IMR-90 (cell line): ENCODE measurements at regions not wholly inside any gene's neighbourhood (a gene's known extent, or its start where the extent isn't known, plus 50 kb on each side); places are given as distances from the start of the nearest gene placed in this dataset.

ENCODE experiments used
- ATAC-seq: fragments of 200-7000 bp; cut with Tn5 transposase; 2 replicates; pipeline ENCODE4 v1.9.1; 2020; ENCODE audit warnings: low read depth, mild to moderate bottlenecking, moderate library complexity
- BruUV-seq: library from RNA; stranded (reverse); fragments of 400-500 nt; replicated peaks from 2 replicates; lab custom pipeline; 2021; lab: Mats Ljungman, UMichigan
- CTCF ChIA-PET: fragments of 300-600 bp; formaldehyde crosslinking; extraction: SDS; loops from one replicate; lab custom pipeline; 2021; ENCODE audit warnings: antibody characterized with exemption; lab: Yijun Ruan, JAX
- POLR2A ChIA-PET: fragments of 300-600 bp; sonication (Branson Sonifier 250); formaldehyde crosslinking; loops from one replicate; lab custom pipeline; 2022; ENCODE audit warnings: antibody characterized with exemption; ENCODE audit not compliant: unreplicated experiment; lab: Charles Lee
- DNase-seq: peaks from one replicate; pipeline ENCODE4 v3.0.0; 2013
- H2AFZ ChIP-seq: replicated peaks from 2 replicates; pipeline ENCODE3; 2013; ENCODE audit warnings: low read length, mild to moderate bottlenecking; ENCODE audit not compliant: poor library complexity
- H2AK5ac ChIP-seq: 2 replicates; pipeline ENCODE4 v1.6.1; 2013; ENCODE audit warnings: low read depth, low read length, inconsistent platforms
- H2AK9ac ChIP-seq: replicated peaks from 2 replicates; pipeline ENCODE3; 2013; ENCODE audit warnings: mild to moderate bottlenecking, low read depth, low read length, moderate library complexity; ENCODE audit not compliant: poor library complexity
- H2BK120ac ChIP-seq: 2 replicates; pipeline ENCODE4 v1.6.1; 2013; ENCODE audit warnings: low read depth, low read length, inconsistent platforms
- H2BK15ac ChIP-seq: 3 replicates; pipeline ENCODE4 v1.6.1; 2013; ENCODE audit warnings: low read depth, low read length, inconsistent platforms
- H2BK20ac ChIP-seq: 2 replicates; pipeline ENCODE4 v1.6.1; 2013; ENCODE audit warnings: low read depth, mild to moderate bottlenecking, inconsistent platforms, low read length, moderate library complexity
- H2BK5ac ChIP-seq: 2 replicates; pipeline ENCODE4 v1.6.1; 2013; ENCODE audit warnings: mild to moderate bottlenecking, low read depth, low read length, inconsistent platforms; ENCODE audit not compliant: poor library complexity, severe bottlenecking
- H3K14ac ChIP-seq: replicated peaks from 2 replicates; pipeline ENCODE4 v1.6.1; 2013; ENCODE audit warnings: low read depth, low read length, inconsistent platforms
- H3K18ac ChIP-seq: 2 replicates; pipeline ENCODE4 v1.6.1; 2013; ENCODE audit warnings: low read depth, low read length, control low read depth
- H3K23ac ChIP-seq: 2 replicates; pipeline ENCODE4 v1.6.1; 2013; ENCODE audit warnings: low read depth, low read length, inconsistent platforms
- H3K27ac ChIP-seq: 2 replicates; pipeline ENCODE4 v1.5.1; 2013; ENCODE audit warnings: mild to moderate bottlenecking, control low read depth, low read length; ENCODE audit not compliant: insufficient read depth
- H3K27me3 ChIP-seq: 2 replicates; pipeline ENCODE4 v1.6.1; 2013; ENCODE audit warnings: low read length; ENCODE audit not compliant: control insufficient read depth, insufficient read depth
- H3K36me3 ChIP-seq: 2 replicates; pipeline ENCODE4 v1.6.1; 2013; ENCODE audit warnings: low read length, mixed read lengths; ENCODE audit not compliant: control insufficient read depth, insufficient read depth
- H3K4ac ChIP-seq: 2 replicates; pipeline ENCODE4 v1.6.1; 2013; ENCODE audit warnings: low read depth, low read length, inconsistent platforms
- H3K4me1 ChIP-seq: 2 replicates; pipeline ENCODE4 v1.6.1; 2013; ENCODE audit warnings: low read length, mixed read lengths; ENCODE audit not compliant: control insufficient read depth, insufficient read depth
- H3K4me2 ChIP-seq: 2 replicates; pipeline ENCODE4 v1.6.1; 2013; ENCODE audit warnings: low read depth, mild to moderate bottlenecking, control low read depth, low read length, moderate library complexity
- H3K4me3 ChIP-seq: 2 replicates; pipeline ENCODE4 v1.5.1; 2013; ENCODE audit warnings: low read depth, mild to moderate bottlenecking, control low read depth, low read length, moderate library complexity; ENCODE audit not compliant: insufficient read depth
- H3K56ac ChIP-seq: 2 replicates; pipeline ENCODE4 v1.6.1; 2013; ENCODE audit warnings: low read length, inconsistent platforms; ENCODE audit not compliant: insufficient read depth; ENCODE audit errors: extremely low read depth
- H3K79me1 ChIP-seq, 2 experiments: 2 replicates each; pipeline ENCODE4 v1.6.1; 2013; ENCODE audit warnings: low read length in 2 of 2, inconsistent platforms in 1 of 2, low read depth in 1 of 2
- H3K9ac ChIP-seq: 2 replicates; pipeline ENCODE4 v1.6.1; 2013; ENCODE audit warnings: low read depth, low read length, control low read depth
- H3K9me1 ChIP-seq: 2 replicates; pipeline ENCODE4 v1.6.1; 2013; ENCODE audit warnings: low read length, inconsistent platforms; ENCODE audit not compliant: insufficient read depth
- H3K9me3 ChIP-seq: 2 replicates; pipeline ENCODE4 v1.6.1; 2013; ENCODE audit warnings: low read length; ENCODE audit not compliant: control insufficient read depth, insufficient read depth
- H4K20me1 ChIP-seq: 2 replicates; pipeline ENCODE4 v1.6.1; 2013; ENCODE audit warnings: low read length, inconsistent platforms; ENCODE audit not compliant: insufficient read depth
- H4K5ac ChIP-seq: 2 replicates; pipeline ENCODE4 v1.6.1; 2013; ENCODE audit warnings: mild to moderate bottlenecking, low read depth, low read length, control low read depth
- H4K8ac ChIP-seq, 2 experiments: 2 replicates each; pipeline ENCODE4 v1.6.1; 2013; ENCODE audit warnings: low read depth in 2 of 2, low read length in 2 of 2, control low read depth in 1 of 2, inconsistent platforms in 1 of 2
- H4K91ac ChIP-seq: 2 replicates; pipeline ENCODE4 v1.6.1; 2013; ENCODE audit warnings: low read depth, low read length, inconsistent platforms; ENCODE audit not compliant: insufficient read depth
- BHLHE40 ChIP-seq: fragments of 150-350 bp; IDR thresholded peaks from 2 replicates; pipeline ENCODE4 v1.6.1; 2016; ENCODE audit warnings: mild to moderate bottlenecking, low read depth, low read length
- CEBPB ChIP-seq: IDR thresholded peaks from 2 replicates; pipeline ENCODE4 v1.6.1; 2012; ENCODE audit warnings: low read depth, low read length, improper control_type of control experiment
- CHD1 ChIP-seq: IDR thresholded peaks from 2 replicates; pipeline ENCODE4 v1.6.1; 2012; ENCODE audit warnings: low read depth, low read length, improper control_type of control experiment
- FOS ChIP-seq: fragments of 150-350 bp; IDR thresholded peaks from 2 replicates; pipeline ENCODE4 v1.6.1; 2016; ENCODE audit warnings: low read depth, low read length
- MAFK ChIP-seq: IDR thresholded peaks from 2 replicates; pipeline ENCODE4 v1.6.1; 2012; ENCODE audit warnings: low read depth, low read length, improper control_type of control experiment
- MAZ ChIP-seq: IDR thresholded peaks from 2 replicates; pipeline ENCODE4 v1.6.1; 2012; ENCODE audit warnings: low read depth, mild to moderate bottlenecking, low read length, improper control_type of control experiment, moderate library complexity, borderline replicate concordance
- MXI1 ChIP-seq: IDR thresholded peaks from 2 replicates; pipeline ENCODE4 v1.6.1; 2012; ENCODE audit warnings: low read depth, mild to moderate bottlenecking, low read length, moderate library complexity, borderline replicate concordance
- NFE2L2 ChIP-seq: fragments of 150-350 bp; IDR thresholded peaks from 2 replicates; pipeline ENCODE4 v1.6.1; 2016; ENCODE audit warnings: low read depth, mild to moderate bottlenecking, low read length
- POLR2A ChIP-seq: IDR thresholded peaks from 2 replicates; pipeline ENCODE4 v1.6.1; 2012; ENCODE audit warnings: mild to moderate bottlenecking, low read depth, low read length
- RAD21 ChIP-seq: IDR thresholded peaks from 2 replicates; pipeline ENCODE4 v1.6.1; 2012; ENCODE audit warnings: low read length, improper control_type of control experiment
- RCOR1 ChIP-seq: IDR thresholded peaks from 2 replicates; pipeline ENCODE4 v1.6.1; 2012; ENCODE audit warnings: mild to moderate bottlenecking, low read length, improper control_type of control experiment; ENCODE audit not compliant: insufficient replicate concordance
- RFX5 ChIP-seq: IDR thresholded peaks from 2 replicates; pipeline ENCODE4 v1.8.0; 2012; ENCODE audit warnings: low read depth, mild to moderate bottlenecking, low read length, moderate library complexity
- SMC3 ChIP-seq: fragments of 150-350 bp; IDR thresholded peaks from 2 replicates; pipeline ENCODE4 v1.6.1; 2016; ENCODE audit warnings: low read depth, mild to moderate bottlenecking, antibody characterized with exemption, low read length, moderate library complexity
- WGBS, 2 experiments: methylation state at CpG; one replicate each; pipeline versions ENCODE4 v1.1.5 to v1.1.7; 2013; ENCODE audit warnings: missing lambda C conversion rate in 2 of 2; ENCODE audit not compliant: insufficient read length in 1 of 2; ENCODE audit errors: extremely low coverage in 2 of 2; 5-methylcytosine and 5-hydroxymethylcytosine counted together
- dilution Hi-C: fragments of 300-500 bp; cut with HindIII; formaldehyde crosslinking; loops from one replicate; pipeline ENCODE4 v1.14.3; 2018; ENCODE audit warnings: low sequenced_read_pairs; ENCODE audit not compliant: unreplicated experiment
- in situ Hi-C: fragments of 300-500 bp; cut with MboI; formaldehyde crosslinking; loops from 3 replicates; pipeline ENCODE4 v1.14.3; 2019; ENCODE audit warnings: low sequenced_read_pairs, inconsistent platforms, mixed read lengths
- intact Hi-C: fragments of 100-400 bp; cut with micrococcal nuclease; formaldehyde crosslinking; loops from 2 replicates; pipeline ENCODE4 v1.10.0; 2022
- TF ChIP-seq, protein P1 (sequence below): fragments of 150-350 bp; IDR thresholded peaks from 2 replicates; pipeline ENCODE4 v1.6.1; 2016; ENCODE audit warnings: low read depth, mild to moderate bottlenecking, low read length, moderate library complexity, borderline replicate concordance
- TF ChIP-seq, protein P2 (sequence below): fragments of 150-350 bp; IDR thresholded peaks from 2 replicates; pipeline ENCODE4 v1.6.1; 2017; ENCODE audit warnings: mild to moderate bottlenecking, antibody characterized with exemption, low read length, low read depth
- TF ChIP-seq, protein P3 (sequence below): conservative IDR thresholded peaks from 2 replicates; pipeline ENCODE4 v1.5.1; 2012; ENCODE audit warnings: mild to moderate bottlenecking, low read depth, low read length, improper control_type of control experiment

DNA sequence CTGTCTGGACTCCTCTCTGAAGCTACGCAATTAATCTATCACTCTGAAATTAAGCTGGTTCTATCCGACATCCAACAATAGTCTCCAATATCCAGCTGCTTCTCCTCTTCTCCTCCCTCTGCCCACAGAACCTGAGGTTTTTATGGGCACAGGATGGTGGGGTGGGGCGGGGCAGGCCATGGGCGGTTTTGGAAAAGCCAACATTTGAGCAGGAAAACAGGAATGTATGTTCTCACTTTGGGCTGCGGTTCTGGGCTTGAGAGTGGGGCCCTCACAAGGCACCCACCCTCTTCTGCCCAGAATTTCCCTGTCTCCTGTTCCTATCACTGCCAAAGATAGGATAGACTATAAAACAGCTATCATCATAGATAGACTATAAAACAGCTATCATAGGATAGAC, 1144.2 kb downstream of the EPHA7 start:
- Histone ChIP-seq H4K5ac (no peak overlapping the region), H2BK15ac (no peak overlapping the region), H3K27me3 (no peaks in the 10 kb centered on the region), H4K91ac (no peak overlapping the region), H2BK5ac (no peak overlapping the region), H3K56ac (no peak overlapping the region), H3K27ac (no peak overlapping the region), H3K9me3 (no peaks in the 10 kb centered on the region), H3K18ac (no peak overlapping the region), H2BK20ac (no peak overlapping the region), H3K36me3 (no peaks in the 10 kb centered on the region), H2BK120ac (no peak overlapping the region), H3K4me2 (no peak overlapping the region), H2AK5ac (no peak overlapping the region), H2AFZ (no peak overlapping the region), H4K8ac (no peak overlapping the region), H3K4ac (no peak overlapping the region), H3K4me3 (no peak overlapping the region), H3K9me1 (no peaks in the 10 kb centered on the region), H4K20me1 (no peaks in the 10 kb centered on the region), H3K4me1 (no peaks in the 10 kb centered on the region), H3K23ac (no peak overlapping the region), H3K14ac (no peak overlapping the region), H2AK9ac (no peak overlapping the region), H3K79me1 (no peaks in the 10 kb centered on the region), H3K9ac (no peak overlapping the region)
- TF ChIP-seq BHLHE40 (no peak), MAFK (no peak), NFE2L2 (no peak), SMC3 (no peak), RFX5 (no peak), FOS (no peak), RAD21 (no peak), MXI1 (no peak), CEBPB (no peak), CHD1 (no peak), MAZ (no peak), RCOR1 (no peak), POLR2A (no peak)
- TF ChIP-seq, protein P1, sequence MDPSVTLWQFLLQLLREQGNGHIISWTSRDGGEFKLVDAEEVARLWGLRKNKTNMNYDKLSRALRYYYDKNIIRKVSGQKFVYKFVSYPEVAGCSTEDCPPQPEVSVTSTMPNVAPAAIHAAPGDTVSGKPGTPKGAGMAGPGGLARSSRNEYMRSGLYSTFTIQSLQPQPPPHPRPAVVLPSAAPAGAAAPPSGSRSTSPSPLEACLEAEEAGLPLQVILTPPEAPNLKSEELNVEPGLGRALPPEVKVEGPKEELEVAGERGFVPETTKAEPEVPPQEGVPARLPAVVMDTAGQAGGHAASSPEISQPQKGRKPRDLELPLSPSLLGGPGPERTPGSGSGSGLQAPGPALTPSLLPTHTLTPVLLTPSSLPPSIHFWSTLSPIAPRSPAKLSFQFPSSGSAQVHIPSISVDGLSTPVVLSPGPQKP: no peak
- TF ChIP-seq, protein P2, sequence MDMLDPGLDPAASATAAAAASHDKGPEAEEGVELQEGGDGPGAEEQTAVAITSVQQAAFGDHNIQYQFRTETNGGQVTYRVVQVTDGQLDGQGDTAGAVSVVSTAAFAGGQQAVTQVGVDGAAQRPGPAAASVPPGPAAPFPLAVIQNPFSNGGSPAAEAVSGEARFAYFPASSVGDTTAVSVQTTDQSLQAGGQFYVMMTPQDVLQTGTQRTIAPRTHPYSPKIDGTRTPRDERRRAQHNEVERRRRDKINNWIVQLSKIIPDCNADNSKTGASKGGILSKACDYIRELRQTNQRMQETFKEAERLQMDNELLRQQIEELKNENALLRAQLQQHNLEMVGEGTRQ: no peak
- TF ChIP-seq, protein P3, sequence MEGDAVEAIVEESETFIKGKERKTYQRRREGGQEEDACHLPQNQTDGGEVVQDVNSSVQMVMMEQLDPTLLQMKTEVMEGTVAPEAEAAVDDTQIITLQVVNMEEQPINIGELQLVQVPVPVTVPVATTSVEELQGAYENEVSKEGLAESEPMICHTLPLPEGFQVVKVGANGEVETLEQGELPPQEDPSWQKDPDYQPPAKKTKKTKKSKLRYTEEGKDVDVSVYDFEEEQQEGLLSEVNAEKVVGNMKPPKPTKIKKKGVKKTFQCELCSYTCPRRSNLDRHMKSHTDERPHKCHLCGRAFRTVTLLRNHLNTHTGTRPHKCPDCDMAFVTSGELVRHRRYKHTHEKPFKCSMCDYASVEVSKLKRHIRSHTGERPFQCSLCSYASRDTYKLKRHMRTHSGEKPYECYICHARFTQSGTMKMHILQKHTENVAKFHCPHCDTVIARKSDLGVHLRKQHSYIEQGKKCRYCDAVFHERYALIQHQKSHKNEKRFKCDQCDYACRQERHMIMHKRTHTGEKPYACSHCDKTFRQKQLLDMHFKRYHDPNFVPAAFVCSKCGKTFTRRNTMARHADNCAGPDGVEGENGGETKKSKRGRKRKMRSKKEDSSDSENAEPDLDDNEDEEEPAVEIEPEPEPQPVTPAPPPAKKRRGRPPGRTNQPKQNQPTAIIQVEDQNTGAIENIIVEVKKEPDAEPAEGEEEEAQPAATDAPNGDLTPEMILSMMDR: no peak
- no CpG with 5 or more reads among the region's 5 CpGs for WGBS, 2 experiments
- in situ Hi-C loops (no loop called here), intact Hi-C loops (no loop called here), dilution Hi-C loops (no loop called here)
- POLR2A ChIA-PET: no interaction called here
- ATAC-seq (no peak), DNase-seq (no peak)
- BruUV-seq: no TSS peak
- CTCF ChIA-PET: no interaction called here
